ENCODE measurements at regions not wholly inside any gene's neighbourhood (a gene's known extent, or its start where the extent isn't known, plus 50 kb on each side); places are given as distances from the start of the nearest gene placed in this dataset.
"Not testable (repeated sequence)": the region's sequence is repeated elsewhere in the genome, so short reads cannot be mapped to it uniquely, and the experiment has no call there.

GRCh38 chr7:66296-66695 is 126.1 kb upstream of the FAM20C start:
- no peak for DNase-seq (ENCODE audit: low spot score in 2 of 2, unreplicated experiment in 2 of 2)
- no peaks in the 10 kb centered on the region for H3K36me3 Mint-ChIP-seq
- H3K27me3 Mint-ChIP-seq (ENCODE audit: low read depth): no peaks in the 10 kb centered on the region
- no peak overlapping the region for H3K27ac Mint-ChIP-seq
- peaks cover 16% of the 10 kb centered on the region for H3K4me1 Mint-ChIP-seq
- no peaks in the 10 kb centered on the region for H3K9me3 Mint-ChIP-seq
- H3K4me3 Mint-ChIP-seq: no peak overlapping the region
- TF ChIP-seq CTCF (IDR thresholded peaks at IDR 0.05; ENCODE audit: unreplicated experiment): no peak

- no peak for DNase-seq (ENCODE audit: low spot score in 2 of 2, unreplicated experiment in 2 of 2)
- no peaks in the 10 kb centered on the region for H3K27me3 Mint-ChIP-seq (ENCODE audit: low read depth)
- no peak overlapping the region for H3K27ac Mint-ChIP-seq
- H3K36me3 Mint-ChIP-seq: no peaks in the 10 kb centered on the region
- H3K4me3 Mint-ChIP-seq: no peak overlapping the region
- H3K4me1 Mint-ChIP-seq: peaks cover 16% of the 10 kb centered on the region
- no peaks in the 10 kb centered on the region for H3K9me3 Mint-ChIP-seq
- no peak for TF ChIP-seq CTCF (IDR thresholded peaks at IDR 0.05; ENCODE audit: unreplicated experiment)
Observed at GRCh38 chr7:66741-67140, 125.6 kb upstream of the FAM20C start.

- Mint-ChIP-seq H3K4me1 (peaks cover 16% of the 10 kb centered on the region), H3K27me3 (ENCODE audit: low read depth) (no peaks in the 10 kb centered on the region), H3K27ac (no peak overlapping the region), H3K4me3 (no peak overlapping the region), H3K36me3 (no peaks in the 10 kb centered on the region), H3K9me3 (no peaks in the 10 kb centered on the region)
- no peak for TF ChIP-seq CTCF (IDR thresholded peaks at IDR 0.05; ENCODE audit: unreplicated experiment)
- DNase-seq (ENCODE audit: low spot score in 2 of 2, unreplicated experiment in 2 of 2): no peak
Observed at GRCh38 chr7:67661-68395, 124.5 kb upstream of the FAM20C start.

GRCh38 chr7:68629-69028 is 123.7 kb upstream of the FAM20C start:
- no peaks in the 10 kb centered on the region for H3K27me3 Mint-ChIP-seq (ENCODE audit: low read depth)
- no peak overlapping the region for H3K27ac Mint-ChIP-seq
- H3K4me3 Mint-ChIP-seq: no peak overlapping the region
- H3K36me3 Mint-ChIP-seq: no peaks in the 10 kb centered on the region
- no peak for DNase-seq (ENCODE audit: low spot score in 2 of 2, unreplicated experiment in 2 of 2)
- no peaks in the 10 kb centered on the region for H3K9me3 Mint-ChIP-seq
- peaks cover 16% of the 10 kb centered on the region for H3K4me1 Mint-ChIP-seq
- TF ChIP-seq CTCF (IDR thresholded peaks at IDR 0.05; ENCODE audit: unreplicated experiment): no peak

- peaks cover 14% of the 10 kb centered on the region for H3K4me1 Mint-ChIP-seq
- not testable (repeated sequence) for DNase-seq (ENCODE audit: low spot score in 2 of 2, unreplicated experiment in 2 of 2); H3K4me3 Mint-ChIP-seq; H3K27ac Mint-ChIP-seq; H3K9me3 Mint-ChIP-seq; H3K27me3 Mint-ChIP-seq (ENCODE audit: low read depth); H3K36me3 Mint-ChIP-seq
Observed at GRCh38 chr7:69052-69451, 123.3 kb upstream of the FAM20C start.

GRCh38 chr7:69499-70123 is 122.8 kb upstream of the FAM20C start:
- not testable (repeated sequence) for H3K36me3 Mint-ChIP-seq; H3K27me3 Mint-ChIP-seq (ENCODE audit: low read depth); H3K9me3 Mint-ChIP-seq; H3K27ac Mint-ChIP-seq; DNase-seq (ENCODE audit: low spot score in 2 of 2, unreplicated experiment in 2 of 2); H3K4me3 Mint-ChIP-seq; H3K4me1 Mint-ChIP-seq

- not testable (repeated sequence) for H3K4me1 Mint-ChIP-seq; H3K27ac Mint-ChIP-seq; DNase-seq (ENCODE audit: low spot score in 2 of 2, unreplicated experiment in 2 of 2); H3K27me3 Mint-ChIP-seq (ENCODE audit: low read depth); H3K4me3 Mint-ChIP-seq; H3K9me3 Mint-ChIP-seq; H3K36me3 Mint-ChIP-seq
Observed at GRCh38 chr7:70207-70606, 122.2 kb upstream of the FAM20C start.

GRCh38 chr7:70989-71388 is 121.4 kb upstream of the FAM20C start:
- H3K9me3 Mint-ChIP-seq; DNase-seq (ENCODE audit: low spot score in 2 of 2, unreplicated experiment in 2 of 2); H3K36me3 Mint-ChIP-seq; H3K4me1 Mint-ChIP-seq; H3K27ac Mint-ChIP-seq; H3K4me3 Mint-ChIP-seq; H3K27me3 Mint-ChIP-seq (ENCODE audit: low read depth): not testable (repeated sequence)

- not testable (repeated sequence) for H3K4me3 Mint-ChIP-seq; DNase-seq (ENCODE audit: low spot score in 2 of 2, unreplicated experiment in 2 of 2); H3K27me3 Mint-ChIP-seq (ENCODE audit: low read depth); H3K27ac Mint-ChIP-seq; H3K4me1 Mint-ChIP-seq; H3K9me3 Mint-ChIP-seq; H3K36me3 Mint-ChIP-seq
Observed at GRCh38 chr7:72266-73057, 119.9 kb upstream of the FAM20C start.

GRCh38 chr7:73058-73331 is 119.4 kb upstream of the FAM20C start:
- H3K36me3 Mint-ChIP-seq; DNase-seq (ENCODE audit: low spot score in 2 of 2, unreplicated experiment in 2 of 2); H3K9me3 Mint-ChIP-seq; H3K4me3 Mint-ChIP-seq; H3K4me1 Mint-ChIP-seq; H3K27ac Mint-ChIP-seq; H3K27me3 Mint-ChIP-seq (ENCODE audit: low read depth): not testable (repeated sequence)

All from mesothelial cell of epicardium (in vitro differentiated cells).